ENCODE measurements at regions not wholly inside any gene's neighbourhood (a gene's known extent, or its start where the extent isn't known, plus 50 kb on each side); places are given as distances from the start of the nearest gene placed in this dataset.

DNA sequence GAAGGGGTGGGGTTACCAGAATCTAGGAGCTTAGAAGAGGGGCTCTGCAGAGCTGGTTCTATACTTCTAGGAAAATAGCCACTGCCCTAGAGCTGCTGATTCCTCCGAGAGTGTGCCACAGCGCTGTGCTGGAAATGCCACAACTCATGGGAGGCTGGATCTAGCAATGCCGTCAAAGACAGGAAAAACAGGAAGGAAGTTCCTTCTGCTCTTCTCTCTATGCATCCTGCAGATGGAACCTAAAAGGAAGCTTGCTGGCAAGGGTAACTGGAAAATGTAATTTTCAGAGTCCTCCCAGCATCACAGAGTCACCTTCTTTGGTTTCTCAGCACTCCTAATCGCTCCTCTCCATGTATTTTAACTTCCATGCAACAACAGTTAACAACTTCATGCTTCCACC is 121.2 kb upstream of the TLL1 start (continued):
- TF ChIP-seq ARID4B (CRISPR knock-in tag; IDR thresholded peaks at IDR 0.05; ENCODE audit: borderline replicate concordance) (no peak), RELA (CRISPR knock-in tag; IDR thresholded peaks at IDR 0.05; ENCODE audit: borderline replicate concordance) (no peak), ZNF263 (CRISPR knock-in tag; IDR thresholded peaks at IDR 0.05; ENCODE audit: low read depth) (no peak), NR1H2 (CRISPR knock-in tag; IDR thresholded peaks at IDR 0.05) (no peak), TP53 (CRISPR knock-in tag; IDR thresholded peaks at IDR 0.05) (no peak), MYBL2 (CRISPR knock-in tag; IDR thresholded peaks at IDR 0.05) (no peak), E2F4 (CRISPR knock-in tag; IDR thresholded peaks at IDR 0.05; ENCODE audit: borderline replicate concordance, low read depth) (no peak), NFYB (CRISPR knock-in tag; conservative IDR thresholded peaks at IDR 0.05; ENCODE audit: low read depth) (no peak), GABPB1 (CRISPR knock-in tag; IDR thresholded peaks at IDR 0.05) (no peak), ZNF232 (CRISPR knock-in tag; IDR thresholded peaks at IDR 0.05) (no peak), SMAD3 (CRISPR knock-in tag; IDR thresholded peaks at IDR 0.05; ENCODE audit: borderline replicate concordance) (no peak)
- TF ChIP-seq, protein P1, sequence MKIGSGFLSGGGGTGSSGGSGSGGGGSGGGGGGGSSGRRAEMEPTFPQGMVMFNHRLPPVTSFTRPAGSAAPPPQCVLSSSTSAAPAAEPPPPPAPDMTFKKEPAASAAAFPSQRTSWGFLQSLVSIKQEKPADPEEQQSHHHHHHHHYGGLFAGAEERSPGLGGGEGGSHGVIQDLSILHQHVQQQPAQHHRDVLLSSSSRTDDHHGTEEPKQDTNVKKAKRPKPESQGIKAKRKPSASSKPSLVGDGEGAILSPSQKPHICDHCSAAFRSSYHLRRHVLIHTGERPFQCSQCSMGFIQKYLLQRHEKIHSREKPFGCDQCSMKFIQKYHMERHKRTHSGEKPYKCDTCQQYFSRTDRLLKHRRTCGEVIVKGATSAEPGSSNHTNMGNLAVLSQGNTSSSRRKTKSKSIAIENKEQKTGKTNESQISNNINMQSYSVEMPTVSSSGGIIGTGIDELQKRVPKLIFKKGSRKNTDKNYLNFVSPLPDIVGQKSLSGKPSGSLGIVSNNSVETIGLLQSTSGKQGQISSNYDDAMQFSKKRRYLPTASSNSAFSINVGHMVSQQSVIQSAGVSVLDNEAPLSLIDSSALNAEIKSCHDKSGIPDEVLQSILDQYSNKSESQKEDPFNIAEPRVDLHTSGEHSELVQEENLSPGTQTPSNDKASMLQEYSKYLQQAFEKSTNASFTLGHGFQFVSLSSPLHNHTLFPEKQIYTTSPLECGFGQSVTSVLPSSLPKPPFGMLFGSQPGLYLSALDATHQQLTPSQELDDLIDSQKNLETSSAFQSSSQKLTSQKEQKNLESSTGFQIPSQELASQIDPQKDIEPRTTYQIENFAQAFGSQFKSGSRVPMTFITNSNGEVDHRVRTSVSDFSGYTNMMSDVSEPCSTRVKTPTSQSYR (CRISPR knock-in tag; IDR thresholded peaks at IDR 0.05): no peak
- TF ChIP-seq, protein P2, sequence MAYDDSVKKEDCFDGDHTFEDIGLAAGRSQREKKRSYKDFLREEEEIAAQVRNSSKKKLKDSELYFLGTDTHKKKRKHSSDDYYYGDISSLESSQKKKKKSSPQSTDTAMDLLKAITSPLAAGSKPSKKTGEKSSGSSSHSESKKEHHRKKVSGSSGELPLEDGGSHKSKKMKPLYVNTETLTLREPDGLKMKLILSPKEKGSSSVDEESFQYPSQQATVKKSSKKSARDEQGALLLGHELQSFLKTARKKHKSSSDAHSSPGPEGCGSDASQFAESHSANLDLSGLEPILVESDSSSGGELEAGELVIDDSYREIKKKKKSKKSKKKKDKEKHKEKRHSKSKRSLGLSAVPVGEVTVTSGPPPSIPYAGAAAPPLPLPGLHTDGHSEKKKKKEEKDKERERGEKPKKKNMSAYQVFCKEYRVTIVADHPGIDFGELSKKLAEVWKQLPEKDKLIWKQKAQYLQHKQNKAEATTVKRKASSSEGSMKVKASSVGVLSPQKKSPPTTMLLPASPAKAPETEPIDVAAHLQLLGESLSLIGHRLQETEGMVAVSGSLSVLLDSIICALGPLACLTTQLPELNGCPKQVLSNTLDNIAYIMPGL (CRISPR knock-in tag; IDR thresholded peaks at IDR 0.05): no peak
- TF ChIP-seq, protein P3, sequence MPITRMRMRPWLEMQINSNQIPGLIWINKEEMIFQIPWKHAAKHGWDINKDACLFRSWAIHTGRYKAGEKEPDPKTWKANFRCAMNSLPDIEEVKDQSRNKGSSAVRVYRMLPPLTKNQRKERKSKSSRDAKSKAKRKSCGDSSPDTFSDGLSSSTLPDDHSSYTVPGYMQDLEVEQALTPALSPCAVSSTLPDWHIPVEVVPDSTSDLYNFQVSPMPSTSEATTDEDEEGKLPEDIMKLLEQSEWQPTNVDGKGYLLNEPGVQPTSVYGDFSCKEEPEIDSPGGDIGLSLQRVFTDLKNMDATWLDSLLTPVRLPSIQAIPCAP (CRISPR knock-in tag; IDR thresholded peaks at IDR 0.05): no peak

- Mint-ChIP-seq H3K4me3 (no peak overlapping the region), H3K4me1 (peaks cover 58% of the 10 kb centered on the region), H3K27ac (no peak overlapping the region), H3K9me3 (no peaks in the 10 kb centered on the region), H3K36me3 (no peaks in the 10 kb centered on the region), H3K27me3 (ENCODE audit: low read depth) (peaks cover 32% of the 10 kb centered on the region)
- POLR2A ChIA-PET: no interaction called here
- CTCF ChIA-PET: no interaction called here
- TF ChIP-seq, protein P4, sequence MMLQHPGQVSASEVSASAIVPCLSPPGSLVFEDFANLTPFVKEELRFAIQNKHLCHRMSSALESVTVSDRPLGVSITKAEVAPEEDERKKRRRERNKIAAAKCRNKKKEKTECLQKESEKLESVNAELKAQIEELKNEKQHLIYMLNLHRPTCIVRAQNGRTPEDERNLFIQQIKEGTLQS (CRISPR knock-in tag; conservative IDR thresholded peaks at IDR 0.05): no peak
- DNase-seq (ENCODE audit: low spot score): no peak
- ATAC-seq: no peak
Observed at GRCh38 chr4:165754664-165755063, 118.4 kb upstream of the TLL1 start.

Measured in WTC11 (cell line).